Small intestine (tissue), 7 donors: ENCODE measurements at regions not wholly inside any gene's neighbourhood (a gene's known extent, or its start where the extent isn't known, plus 50 kb on each side); places are given as distances from the start of the nearest gene placed in this dataset.

Source experiments
- DNase-seq, 2 donors: peaks; one replicate each; pipeline versions ENCODE4 v3.0.0 to v3.0.0-alpha.2; 2013
- FAIRE-seq: peaks from 2 replicates; lab custom pipeline; 2012; peaks lifted over from hg19 to GRCh38; lab: Jason Lieb, UNC
- H3K27ac ChIP-seq, 3 donors: one replicate each; pipeline ENCODE4 v1.5.1; 2013; ENCODE audit warnings: low read length in 2 of 3, mild to moderate bottlenecking in 2 of 3, control low read depth in 1 of 3, inconsistent platforms in 1 of 3, low read depth in 1 of 3, moderate library complexity in 1 of 3
- H3K27me3 ChIP-seq, 3 donors: one replicate each; pipeline ENCODE4 v1.6.1; 2013; ENCODE audit warnings: low read length in 3 of 3, inconsistent platforms in 1 of 3; ENCODE audit not compliant: control insufficient read depth in 3 of 3, insufficient read depth in 3 of 3
- H3K36me3 ChIP-seq, 3 donors: one replicate each; pipeline ENCODE4 v1.6.1; 2013; ENCODE audit warnings: low read length in 3 of 3, inconsistent platforms in 1 of 3, low read depth in 1 of 3, mild to moderate bottlenecking in 1 of 3, moderate library complexity in 1 of 3; ENCODE audit not compliant: control insufficient read depth in 3 of 3, insufficient read depth in 2 of 3
- H3K4me1 ChIP-seq, 3 donors: one replicate each; pipeline ENCODE4 v1.6.1; 2013; ENCODE audit warnings: low read length in 2 of 3, inconsistent platforms in 1 of 3, low read depth in 1 of 3, mild to moderate bottlenecking in 1 of 3, moderate library complexity in 1 of 3; ENCODE audit not compliant: control insufficient read depth in 3 of 3, insufficient read depth in 2 of 3
- H3K4me3 ChIP-seq, 3 donors: one replicate each; pipeline ENCODE4 v1.5.1; 2013; ENCODE audit warnings: low read length in 3 of 3, control low read depth in 1 of 3, inconsistent platforms in 1 of 3, low read depth in 1 of 3, mild to moderate bottlenecking in 1 of 3, moderate library complexity in 1 of 3
- H3K9me3 ChIP-seq, 2 donors: one replicate each; pipeline ENCODE4 v1.6.1; 2013; ENCODE audit warnings: low read depth in 1 of 2, low read length in 1 of 2; ENCODE audit not compliant: control insufficient read depth in 2 of 2, insufficient read depth in 1 of 2
- WGBS, 3 donors: extraction: QIAGEN DNeasy Blood & Tissue Kit; methylation state at CpG; one replicate each; pipeline ENCODE4 v1.1.7; 2013; 5-methylcytosine and 5-hydroxymethylcytosine counted together
- donor health status: healthy with polysubstance abuse.
- donor health status: control.
- donor health status: control.
- donor health status: Bipolar disorder and iron deficiency.
- donor health status: healthy.

DNA sequence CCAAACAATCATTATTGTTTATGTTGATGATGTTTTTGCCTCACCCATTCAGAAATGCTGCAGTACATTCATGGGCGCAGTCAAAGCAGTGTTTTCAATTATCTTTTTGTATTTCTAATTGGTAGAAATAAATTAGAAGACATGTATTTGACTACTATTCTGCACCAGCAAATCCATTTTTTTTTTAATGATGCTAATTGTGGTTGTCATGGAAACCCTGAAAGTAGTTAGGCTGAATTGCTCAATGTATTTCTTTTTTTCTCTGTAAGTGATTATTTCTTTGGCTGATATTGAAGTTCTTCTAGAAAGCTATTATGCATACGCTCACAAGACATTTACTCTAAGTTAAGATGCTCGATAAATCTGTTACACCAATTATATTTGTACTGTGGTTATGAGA, 101.2 kb downstream of the RFC3 start:
- H3K9me3 ChIP-seq: no peaks in the 10 kb centered on the region
- DNase-seq (no peak), FAIRE-seq (no peak)
- H3K36me3 ChIP-seq: no peaks in the 10 kb centered on the region
- H3K27ac ChIP-seq: no peak overlapping the region
- no peaks in the 10 kb centered on the region for H3K4me1 ChIP-seq
- H3K27me3 ChIP-seq: no peaks in the 10 kb centered on the region
- no peak overlapping the region for H3K4me3 ChIP-seq
- 92 to 96% (median 95%) methylated on average over 3 of the region's 3 CpGs for WGBS, 3 donors

DNA sequence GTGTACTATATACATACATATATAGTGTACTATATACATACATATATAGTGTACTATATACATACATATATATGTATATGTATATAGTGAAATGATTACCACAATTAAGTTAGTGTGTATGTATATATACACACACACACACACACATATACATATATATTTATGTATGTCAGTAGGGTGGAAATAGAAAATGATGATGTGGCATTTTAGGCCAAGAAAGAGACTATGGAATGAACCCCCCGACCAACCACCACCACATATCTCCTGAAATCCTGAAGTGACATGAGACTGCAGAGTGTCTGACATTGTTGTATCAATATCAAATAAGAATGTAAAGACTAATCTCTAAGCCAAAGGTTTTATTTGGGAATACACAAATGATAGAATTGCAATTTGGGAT, 107.6 kb downstream of the RFC3 start:
- Histone ChIP-seq H3K9me3 (no peaks in the 10 kb centered on the region), H3K4me3 (no peak overlapping the region), H3K27ac (no peak overlapping the region), H3K27me3 (no peaks in the 10 kb centered on the region), H3K4me1 (no peaks in the 10 kb centered on the region), H3K36me3 (no peaks in the 10 kb centered on the region)
- WGBS, 3 donors: 58 to 87% (median 63%) methylated on average over 1 of the region's 1 CpG
- DNase-seq (no peak), FAIRE-seq (peak; percentile 95)

DNA sequence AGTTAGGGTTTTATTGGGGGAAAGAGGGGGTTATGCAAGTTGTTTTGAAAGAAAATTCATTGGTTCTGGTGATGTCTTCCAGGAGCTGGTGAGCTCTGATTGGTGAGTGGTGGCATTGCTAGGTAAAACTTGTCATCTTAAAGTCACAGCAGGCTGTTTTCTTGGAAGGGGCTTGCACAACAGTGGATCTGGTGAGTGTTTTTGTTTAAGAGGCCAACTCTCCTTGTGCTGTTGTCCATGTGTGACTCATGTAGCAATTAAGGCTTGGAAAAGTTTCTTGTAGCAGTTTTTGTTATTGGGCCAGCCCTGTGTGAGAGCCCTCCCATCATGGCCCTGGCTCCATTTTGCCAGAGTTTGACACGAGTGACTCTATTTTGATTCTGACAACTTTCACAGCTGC, 109.4 kb downstream of the RFC3 start:
- no peaks in the 10 kb centered on the region for H3K4me1 ChIP-seq

DNA sequence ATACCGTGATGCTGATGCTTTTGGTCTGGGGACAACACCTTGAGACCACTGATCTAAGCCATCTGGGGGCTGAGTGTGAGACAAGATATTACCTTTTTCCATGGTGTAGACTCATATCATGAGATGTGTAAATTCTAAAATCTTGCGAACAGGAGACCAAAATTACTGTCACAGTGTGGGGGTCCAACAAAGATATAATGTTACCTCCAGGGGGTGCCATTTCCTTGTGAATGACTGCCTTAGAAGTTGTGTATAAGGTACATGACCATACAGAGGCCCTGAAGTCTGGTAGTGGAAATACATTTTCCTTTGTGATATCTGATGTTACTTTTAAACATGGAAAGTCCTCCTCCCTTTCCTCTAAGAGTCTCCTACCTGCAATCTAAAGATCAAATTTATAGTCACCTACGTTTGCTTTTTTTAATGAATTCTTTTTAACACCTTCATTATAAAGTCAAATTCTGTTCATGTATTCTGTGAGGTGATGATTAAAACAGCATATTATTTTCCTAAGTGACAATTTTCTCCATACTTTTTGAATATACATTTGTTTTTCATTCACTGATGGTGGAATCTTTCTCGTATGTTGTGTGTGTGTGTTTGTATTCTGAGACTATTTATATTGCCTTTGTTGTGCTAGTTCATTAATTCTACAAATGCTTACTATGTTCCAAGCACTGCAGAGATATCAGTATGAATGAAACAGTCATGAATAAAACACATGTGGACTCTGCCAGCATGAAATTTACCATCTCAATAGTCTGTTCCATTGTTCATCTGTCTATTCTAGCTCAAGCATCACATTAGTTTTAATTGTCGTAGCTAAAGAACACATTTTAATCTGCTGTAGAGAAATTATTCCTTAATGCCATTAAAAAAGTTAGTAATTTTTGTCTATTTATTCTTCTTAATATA, 113.7 kb downstream of the RFC3 start:
- Histone ChIP-seq H3K27me3 (no peaks in the 10 kb centered on the region), H3K9me3 (no peaks in the 10 kb centered on the region), H3K4me1 (no peaks in the 10 kb centered on the region), H3K4me3 (no peak overlapping the region), H3K36me3 (no peaks in the 10 kb centered on the region), H3K27ac (no peak overlapping the region)
- DNase-seq (peak; percentile 37 to 53), FAIRE-seq (no peak)
- 88 to 91% (median 91%) methylated on average over 5 of the region's 5 CpGs for WGBS, 3 donors

More for the DNA sequence above, 109.4 kb downstream of the RFC3 start:
- WGBS, 3 donors: 53 to 86% (median 85%) methylated on average over 1 of the region's 1 CpG
- DNase-seq: no peak
- H3K36me3 ChIP-seq: no peaks in the 10 kb centered on the region
- H3K27ac ChIP-seq: no peak overlapping the region
- H3K27me3 ChIP-seq: no peaks in the 10 kb centered on the region
- no peaks in the 10 kb centered on the region for H3K9me3 ChIP-seq
- no peak for FAIRE-seq
- H3K4me3 ChIP-seq: no peak overlapping the region

DNA sequence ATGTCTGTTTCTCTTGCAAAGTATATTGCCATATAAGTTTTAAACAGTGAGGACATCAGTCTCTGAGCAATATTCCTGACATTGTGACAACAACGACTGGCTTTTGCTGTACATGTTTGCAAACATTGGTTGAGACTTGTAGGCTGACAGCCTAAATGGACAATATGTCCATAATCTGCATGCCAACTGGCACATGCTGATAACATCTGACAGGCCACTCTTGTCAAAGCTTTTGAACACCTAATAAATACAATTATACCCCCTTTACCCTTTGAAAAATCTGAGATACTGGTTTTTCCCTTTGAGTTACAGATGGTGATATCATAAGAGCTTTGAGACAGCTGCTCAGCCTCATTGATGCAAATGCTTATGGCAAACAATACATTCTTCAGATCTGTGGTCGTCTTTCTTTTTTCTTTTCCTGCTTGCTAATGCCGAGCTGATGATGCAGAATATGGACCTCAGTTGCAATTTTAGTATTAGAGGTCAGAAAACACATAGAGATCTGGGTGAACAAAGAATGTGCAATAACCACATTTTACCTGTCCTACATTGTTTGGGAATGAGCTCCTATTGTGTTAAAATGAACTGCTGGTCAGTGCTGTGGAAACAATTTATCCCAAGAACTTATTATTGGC, 114.9 kb downstream of the RFC3 start:
- no peak for FAIRE-seq
- Histone ChIP-seq H3K36me3 (no peaks in the 10 kb centered on the region), H3K4me1 (peaks cover 0 to 4% (median 0%) of the 10 kb centered on the region in 3 donors), H3K9me3 (no peaks in the 10 kb centered on the region), H3K4me3 (no peak overlapping the region), H3K27me3 (no peaks in the 10 kb centered on the region), H3K27ac (no peak overlapping the region)
- 72 to 79% (median 73%) methylated on average over 3 of the region's 3 CpGs for WGBS, 3 donors
- DNase-seq: no peak

DNA sequence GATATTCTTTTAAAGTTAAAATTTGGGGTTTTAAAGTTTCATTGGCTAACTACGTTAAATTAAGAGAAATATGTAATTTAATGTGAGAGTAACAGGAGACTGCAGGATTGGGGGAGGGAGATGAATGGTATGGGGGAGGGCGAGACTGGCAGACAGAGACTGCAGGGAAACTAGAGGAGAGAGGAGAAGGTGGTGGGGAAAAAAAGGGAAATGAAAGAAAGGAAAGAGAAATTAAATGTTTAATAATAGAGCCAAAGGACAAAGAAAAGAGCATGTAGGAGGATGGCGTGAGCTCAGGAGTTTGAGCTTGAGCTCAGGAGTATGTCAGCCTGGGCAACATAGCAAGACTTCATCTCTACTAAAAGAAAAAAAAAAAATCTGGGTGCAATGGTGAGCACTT, 115.9 kb downstream of the RFC3 start:
- FAIRE-seq (no peak), DNase-seq (no peak)
- Histone ChIP-seq H3K36me3 (no peaks in the 10 kb centered on the region), H3K4me3 (no peak overlapping the region), H3K27me3 (no peaks in the 10 kb centered on the region), H3K4me1 (peaks cover 0 to 4% (median 0%) of the 10 kb centered on the region in 3 donors), H3K27ac (no peak overlapping the region), H3K9me3 (no peaks in the 10 kb centered on the region)
- 92 to 95% (median 95%) methylated on average over 3 of the region's 3 CpGs for WGBS, 3 donors

DNA sequence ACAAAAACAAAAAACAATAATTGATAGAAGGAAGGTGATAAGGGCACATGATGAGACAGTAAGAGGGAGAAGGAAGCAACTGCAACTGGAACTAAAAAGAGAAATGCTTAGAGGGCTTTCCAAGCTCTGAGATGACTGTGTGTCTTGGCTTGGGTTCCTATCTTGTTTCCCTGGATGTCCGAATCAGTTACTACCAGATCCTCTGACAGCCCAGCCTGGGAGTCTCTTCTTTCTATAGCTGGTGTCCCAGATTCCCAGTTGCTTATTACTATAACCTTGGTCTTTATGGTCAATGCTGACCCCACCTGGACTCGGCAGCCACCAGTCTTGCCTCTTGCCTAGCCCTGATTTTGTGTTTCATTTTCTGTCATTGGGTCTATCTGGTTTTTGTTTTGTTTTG, 116.4 kb downstream of the RFC3 start:
- 81 to 93% (median 85%) methylated on average over 2 of the region's 2 CpGs for WGBS, 3 donors
- DNase-seq: no peak

DNA sequence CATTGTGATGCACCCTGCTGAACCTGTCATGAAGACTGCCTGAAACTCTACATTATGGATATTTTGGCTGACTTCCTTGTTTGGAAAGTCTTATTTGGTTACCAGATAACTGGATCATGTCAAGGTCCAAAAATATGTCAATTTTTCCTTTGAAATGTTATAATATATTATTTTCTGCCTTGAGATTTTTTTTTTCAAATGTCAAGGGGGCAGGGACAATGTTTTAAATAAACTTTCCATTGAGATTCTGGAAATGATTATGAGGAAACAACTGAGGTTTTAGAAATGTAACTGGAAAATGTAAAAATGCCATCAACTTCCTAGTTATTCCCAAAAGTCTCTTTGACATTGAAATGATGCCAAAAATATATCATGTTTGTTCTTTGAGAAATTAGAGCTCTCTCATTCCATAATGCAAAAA, 117.0 kb downstream of the RFC3 start:
- H3K4me3 ChIP-seq: no peak overlapping the region
- DNase-seq (no peak), FAIRE-seq (no peak)
- H3K36me3 ChIP-seq: no peaks in the 10 kb centered on the region
- no peaks in the 10 kb centered on the region for H3K27me3 ChIP-seq
- peak overlapping the region in 1 of 3 donors; percentile 20 for H3K27ac ChIP-seq
- H3K4me1 ChIP-seq: peaks cover 0 to 4% (median 0%) of the 10 kb centered on the region in 3 donors
- H3K9me3 ChIP-seq: peaks cover 0 to 6% of the 10 kb centered on the region in 2 donors

More for the DNA sequence above, 116.4 kb downstream of the RFC3 start:
- H3K27me3 ChIP-seq: no peaks in the 10 kb centered on the region
- no peaks in the 10 kb centered on the region for H3K36me3 ChIP-seq
- no peak overlapping the region for H3K27ac ChIP-seq
- FAIRE-seq: no peak
- peaks cover 0 to 4% (median 0%) of the 10 kb centered on the region in 3 donors for H3K4me1 ChIP-seq
- no peak overlapping the region for H3K4me3 ChIP-seq
- H3K9me3 ChIP-seq: peaks cover 0 to 3% of the 10 kb centered on the region in 2 donors
